WTC11 (cell line): ENCODE measurements at regions not wholly inside any gene's neighbourhood (a gene's known extent, or its start where the extent isn't known, plus 50 kb on each side); places are given as distances from the start of the nearest gene placed in this dataset.

ENCODE experiments used
- ATAC-seq: fragments of 200-7000 bp; cut with Tn5 transposase; 2 replicates; pipeline ENCODE4 v1.10.0; 2021; ENCODE audit warnings: mild to moderate bottlenecking, moderate library complexity
- CTCF ChIA-PET: fragments of 300-600 bp; sonication (Branson Sonifier 250); formaldehyde crosslinking; loops from one replicate; lab custom pipeline; 2021; ENCODE audit warnings: antibody characterized with exemption; lab: Charles Lee
- POLR2A ChIA-PET: fragments of 350-600 bp; sonication (Branson Sonifier 250); formaldehyde crosslinking; loops from one replicate; lab custom pipeline; 2021; ENCODE audit warnings: antibody characterized with exemption; lab: Charles Lee
- DNase-seq: peaks from one replicate; pipeline ENCODE4 v3.0.0; 2021; ENCODE audit warnings: low spot score
- H3K27ac Mint-ChIP-seq: 2 replicates; pipeline ENCODE4 v1.8.0; 2021; ENCODE audit warnings: mixed read lengths
- H3K27me3 Mint-ChIP-seq: 2 replicates; pipeline ENCODE4 v1.8.0; 2021; ENCODE audit warnings: low read depth, mild to moderate bottlenecking, moderate library complexity, mixed read lengths
- H3K36me3 Mint-ChIP-seq: 2 replicates; pipeline ENCODE4 v1.8.0; 2021; ENCODE audit warnings: mixed read lengths
- H3K4me1 Mint-ChIP-seq: 2 replicates; pipeline ENCODE4 v1.8.0; 2022; ENCODE audit warnings: mixed read lengths
- H3K4me3 Mint-ChIP-seq: 2 replicates; pipeline ENCODE4 v1.8.0; 2021; ENCODE audit warnings: mild to moderate bottlenecking, moderate library complexity, mixed read lengths
- H3K9me3 Mint-ChIP-seq: 2 replicates; pipeline ENCODE4 v1.8.0; 2021; ENCODE audit warnings: mixed read lengths
- ATF1 ChIP-seq: sonication (generic); formaldehyde crosslinking; IDR thresholded peaks from 2 replicates; pipeline ENCODE4 v1.8.1; 2023; ENCODE audit warnings: mild to moderate bottlenecking, moderate library complexity, missing genetic modification reagents
- ATF6 ChIP-seq: sonication (generic); formaldehyde crosslinking; IDR thresholded peaks from 2 replicates; pipeline ENCODE4 v1.8.1; 2023; ENCODE audit warnings: mild to moderate bottlenecking, missing genetic modification reagents
- ERG ChIP-seq: fragments of 250-450 bp; sonication (Bioruptor Pico); IDR thresholded peaks from 2 replicates; pipeline ENCODE4 v1.8.0; 2021; ENCODE audit warnings: mild to moderate bottlenecking
- GRHL2 ChIP-seq: fragments of 250-450 bp; sonication (Bioruptor Pico); IDR thresholded peaks from 2 replicates; pipeline ENCODE4 v1.8.0; 2022; ENCODE audit warnings: mild to moderate bottlenecking, moderate library complexity; ENCODE audit not compliant: insufficient replicate concordance, severe bottlenecking
- HMGA2 ChIP-seq: fragments of 250-450 bp; sonication (Bioruptor Pico); IDR thresholded peaks from 2 replicates; pipeline ENCODE4 v1.4.0; 2021; ENCODE audit warnings: mild to moderate bottlenecking, moderate library complexity
- JUN ChIP-seq: sonication (generic); formaldehyde crosslinking; IDR thresholded peaks from 2 replicates; pipeline ENCODE4 v1.8.0; 2023; ENCODE audit warnings: mild to moderate bottlenecking, missing genetic modification reagents
- MLX ChIP-seq: sonication (generic); formaldehyde crosslinking; IDR thresholded peaks from 2 replicates; pipeline ENCODE4 v1.8.1; 2023; ENCODE audit warnings: mild to moderate bottlenecking, missing genetic modification reagents, moderate library complexity
- NR1H2 ChIP-seq: sonication (generic); formaldehyde crosslinking; IDR thresholded peaks from 2 replicates; pipeline ENCODE4 v1.9.0; 2021; ENCODE audit warnings: mild to moderate bottlenecking, moderate library complexity, missing genetic modification reagents
- NR3C1 ChIP-seq: sonication (generic); formaldehyde crosslinking; conservative IDR thresholded peaks from 2 replicates; pipeline ENCODE4 v1.8.1; 2023; ENCODE audit warnings: low read depth, mild to moderate bottlenecking, missing genetic modification reagents
- OVOL2 ChIP-seq: fragments of 250-450 bp; sonication (Bioruptor Pico); IDR thresholded peaks from 2 replicates; pipeline ENCODE4 v1.9.0; 2021; ENCODE audit warnings: mild to moderate bottlenecking, borderline replicate concordance
- SMAD4 ChIP-seq: sonication (generic); formaldehyde crosslinking; IDR thresholded peaks from 2 replicates; pipeline ENCODE4 v1.8.0; 2022; ENCODE audit warnings: mild to moderate bottlenecking, missing genetic modification reagents
- STAT6 ChIP-seq: sonication (generic); formaldehyde crosslinking; conservative IDR thresholded peaks from 2 replicates; pipeline ENCODE4 v1.8.1; 2023; ENCODE audit warnings: mild to moderate bottlenecking, low read depth, missing genetic modification reagents, moderate library complexity
- TP53 ChIP-seq: sonication (generic); formaldehyde crosslinking; IDR thresholded peaks from 2 replicates; pipeline ENCODE4 v1.8.1; 2023; ENCODE audit warnings: mild to moderate bottlenecking, missing genetic modification reagents
- ZNF138 ChIP-seq: sonication (generic); formaldehyde crosslinking; conservative IDR thresholded peaks from 2 replicates; pipeline ENCODE4 v1.8.1; 2022; ENCODE audit warnings: mild to moderate bottlenecking, moderate library complexity, missing genetic modification reagents
- ZNF219 ChIP-seq: sonication (generic); formaldehyde crosslinking; IDR thresholded peaks from 2 replicates; pipeline ENCODE4 v1.8.0; 2023; ENCODE audit warnings: missing genetic modification reagents, mild to moderate bottlenecking, borderline replicate concordance
- TF ChIP-seq, protein P1 (sequence below): sonication (generic); formaldehyde crosslinking; IDR thresholded peaks from 2 replicates; pipeline ENCODE4 v1.8.1; 2022; ENCODE audit warnings: mild to moderate bottlenecking, moderate library complexity, missing genetic modification reagents
- TF ChIP-seq, protein P2 (sequence below): sonication (generic); formaldehyde crosslinking; IDR thresholded peaks from 2 replicates; pipeline ENCODE4 v1.8.1; 2023; ENCODE audit warnings: mild to moderate bottlenecking, missing genetic modification reagents
- TF ChIP-seq, protein P3 (sequence below): fragments of 250-450 bp; sonication (Bioruptor Pico); IDR thresholded peaks from 2 replicates; pipeline ENCODE4 v2.1.2; 2022; ENCODE audit warnings: mild to moderate bottlenecking, moderate library complexity

GRCh38 chr13:26943748-26944147 is 183.2 kb upstream of the GPR12 start (continued):
- TF ChIP-seq, protein P1, sequence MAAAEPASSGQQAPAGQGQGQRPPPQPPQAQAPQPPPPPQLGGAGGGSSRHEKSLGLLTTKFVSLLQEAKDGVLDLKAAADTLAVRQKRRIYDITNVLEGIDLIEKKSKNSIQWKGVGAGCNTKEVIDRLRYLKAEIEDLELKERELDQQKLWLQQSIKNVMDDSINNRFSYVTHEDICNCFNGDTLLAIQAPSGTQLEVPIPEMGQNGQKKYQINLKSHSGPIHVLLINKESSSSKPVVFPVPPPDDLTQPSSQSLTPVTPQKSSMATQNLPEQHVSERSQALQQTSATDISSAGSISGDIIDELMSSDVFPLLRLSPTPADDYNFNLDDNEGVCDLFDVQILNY (CRISPR knock-in tag), result no peak
- no peak for TF ChIP-seq JUN (CRISPR knock-in tag)
- no peak for TF ChIP-seq MLX (CRISPR knock-in tag)
- no peak for TF ChIP-seq TP53 (CRISPR knock-in tag)

- ChIA-PET CTCF (interaction anchor here (0.6 to 2.1 kb wide), 4 partner anchors 12 to 248 kb away, joined by 3 to 9 read pairs (median 4); no protein-coding TSS in a partner anchor), POLR2A (no interaction called here)
- no peak for DNase-seq
- H3K9me3 Mint-ChIP-seq, result peaks cover 13% of the 10 kb centered on the region
- no peaks in the 10 kb centered on the region; the same call in 1 of the 2 replicates for H3K36me3 Mint-ChIP-seq
- peaks cover 5% of the 10 kb centered on the region for H3K4me1 Mint-ChIP-seq
- ATAC-seq, result no peak
- H3K4me3 Mint-ChIP-seq, result no peak overlapping the region
- no peaks in the 10 kb centered on the region; the same call in 1 of the 2 replicates for H3K27me3 Mint-ChIP-seq
- H3K27ac Mint-ChIP-seq, result no peak overlapping the region
- TF ChIP-seq HMGA2 (CRISPR knock-in tag) (no peak), ATF6 (CRISPR knock-in tag) (no peak), NR3C1 (no peak), ZNF219 (CRISPR knock-in tag) (no peak), STAT6 (CRISPR knock-in tag) (no peak), ATF1 (CRISPR knock-in tag) (no peak), ERG (CRISPR knock-in tag) (no peak), SMAD4 (CRISPR knock-in tag) (no peak), ZNF138 (CRISPR knock-in tag) (no peak), NR1H2 (CRISPR knock-in tag) (no peak), GRHL2 (no peak), OVOL2 (CRISPR knock-in tag) (no peak)
- TF ChIP-seq, protein P2, sequence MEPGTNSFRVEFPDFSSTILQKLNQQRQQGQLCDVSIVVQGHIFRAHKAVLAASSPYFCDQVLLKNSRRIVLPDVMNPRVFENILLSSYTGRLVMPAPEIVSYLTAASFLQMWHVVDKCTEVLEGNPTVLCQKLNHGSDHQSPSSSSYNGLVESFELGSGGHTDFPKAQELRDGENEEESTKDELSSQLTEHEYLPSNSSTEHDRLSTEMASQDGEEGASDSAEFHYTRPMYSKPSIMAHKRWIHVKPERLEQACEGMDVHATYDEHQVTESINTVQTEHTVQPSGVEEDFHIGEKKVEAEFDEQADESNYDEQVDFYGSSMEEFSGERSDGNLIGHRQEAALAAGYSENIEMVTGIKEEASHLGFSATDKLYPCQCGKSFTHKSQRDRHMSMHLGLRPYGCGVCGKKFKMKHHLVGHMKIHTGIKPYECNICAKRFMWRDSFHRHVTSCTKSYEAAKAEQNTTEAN (CRISPR knock-in tag), result no peak
- TF ChIP-seq, protein P3, sequence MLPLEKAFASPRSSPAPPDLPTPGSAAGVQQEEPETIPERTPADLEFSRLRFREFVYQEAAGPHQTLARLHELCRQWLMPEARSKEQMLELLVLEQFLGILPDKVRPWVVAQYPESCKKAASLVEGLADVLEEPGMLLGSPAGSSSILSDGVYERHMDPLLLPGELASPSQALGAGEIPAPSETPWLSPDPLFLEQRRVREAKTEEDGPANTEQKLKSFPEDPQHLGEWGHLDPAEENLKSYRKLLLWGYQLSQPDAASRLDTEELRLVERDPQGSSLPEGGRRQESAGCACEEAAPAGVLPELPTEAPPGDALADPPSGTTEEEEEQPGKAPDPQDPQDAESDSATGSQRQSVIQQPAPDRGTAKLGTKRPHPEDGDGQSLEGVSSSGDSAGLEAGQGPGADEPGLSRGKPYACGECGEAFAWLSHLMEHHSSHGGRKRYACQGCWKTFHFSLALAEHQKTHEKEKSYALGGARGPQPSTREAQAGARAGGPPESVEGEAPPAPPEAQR (CRISPR knock-in tag), result no peak
- TF ChIP-seq, all 79 proteins: peak for 0
These were observed 181.6 kb upstream of the GPR12 start for GRCh38 chr13:26942184-26942583.
